ENCODE measurements at regions not wholly inside any gene's neighbourhood (a gene's known extent, or its start where the extent isn't known, plus 50 kb on each side); places are given as distances from the start of the nearest gene placed in this dataset.

GRCh38 chr2:234714711-234715110 lies 217.8 kb upstream of the ARL4C start:
- Histone ChIP-seq H2BK5ac (ENCODE audit: insufficient read length, low read length) (no peak overlapping the region), H4K5ac (ENCODE audit: insufficient read length, low read depth, low read length) (no peak overlapping the region), H2BK15ac (ENCODE audit: low read depth, low read length) (no peak overlapping the region), H3K23me2 (ENCODE audit: insufficient read length, low read depth, low read length, poor library complexity, severe bottlenecking) (no peaks in the 10 kb centered on the region), H3K9ac (ENCODE audit: extremely low read depth, insufficient read length, low read length) (no peak overlapping the region), H3K14ac (ENCODE audit: insufficient read depth, low read length) (no peak overlapping the region), H2AFZ (ENCODE audit: low read length) (no peak overlapping the region), H3K4me1 (ENCODE audit: insufficient read depth, low read length) (peaks cover 6% of the 10 kb centered on the region; the same call in 1 of the 2 replicates), H2BK20ac (ENCODE audit: low read depth, low read length, poor library complexity, severe bottlenecking) (no peak overlapping the region), H3K9me3 (ENCODE audit: control insufficient read depth, low read depth, low read length) (no peaks in the 10 kb centered on the region), H4K91ac (ENCODE audit: insufficient read length, low read depth, low read length) (no peak overlapping the region), H3K4ac (ENCODE audit: low read depth, low read length) (no peak overlapping the region), H4K8ac (replicated peaks; ENCODE audit: insufficient read length, low read depth, low read length) (no peak overlapping the region), H3K27me3 (ENCODE audit: insufficient read depth, low read length) (no peaks in the 10 kb centered on the region; the same call in 1 of the 2 replicates), H3K56ac (ENCODE audit: insufficient read length, low read depth, low read length) (no peak overlapping the region), H2AK5ac (ENCODE audit: insufficient read length, low read length) (no peak overlapping the region), H3K79me2 (ENCODE audit: insufficient read depth, low read length) (no peaks in the 10 kb centered on the region), H2BK12ac (ENCODE audit: insufficient read length, low read depth, low read length) (no peak overlapping the region), H4K20me1 (ENCODE audit: control insufficient read depth, insufficient read depth, insufficient read length) (no peaks in the 10 kb centered on the region), H3T11ph (ENCODE audit: low read length) (no peak overlapping the region), H3K23ac (ENCODE audit: insufficient read length, low read depth, low read length) (no peak overlapping the region), H3K18ac (ENCODE audit: insufficient read length, low read depth, low read length) (no peak overlapping the region), H2BK120ac (ENCODE audit: low read depth, low read length, poor library complexity, severe bottlenecking) (no peak overlapping the region), H3K79me1 (ENCODE audit: insufficient read depth, low read depth, low read length, poor library complexity, severe bottlenecking) (no peaks in the 10 kb centered on the region), H3K27ac (ENCODE audit: insufficient read length, low read depth, low read length) (no peak overlapping the region), H3K4me2 (ENCODE audit: insufficient read depth, insufficient read length, low read length) (no peak overlapping the region)
- H3K4me1 Mint-ChIP-seq = peaks cover 25 to 30% of the 10 kb centered on the region in 2 experiments
- peaks cover 28% of the 10 kb centered on the region for H3K27me3 Mint-ChIP-seq (ENCODE audit: low read depth)
- no peak for DNase-seq
- no CpG with 5 or more reads among the region's 5 CpGs for WGBS (ENCODE audit: extremely low coverage, insufficient read length, low lambda C conversion rate)
- H3K27ac Mint-ChIP-seq = no peak overlapping the region
- H3K36me3 Mint-ChIP-seq (ENCODE audit: insufficient read depth in 1 of 3, low read depth in 3 of 3) = no peaks in the 10 kb centered on the region; a peak in 2 of 7 replicates
- TF ChIP-seq CTCF (conservative IDR thresholded peaks at IDR 0.05) = no peak
- H3K4me3 Mint-ChIP-seq = no peak overlapping the region
- no peaks in the 10 kb centered on the region; a peak in 1 of 5 replicates for H3K9me3 Mint-ChIP-seq
